Endothelial cell of umbilical vein (primary cell): ENCODE measurements at regions not wholly inside any gene's neighbourhood (a gene's known extent, or its start where the extent isn't known, plus 50 kb on each side); places are given as distances from the start of the nearest gene placed in this dataset.

Experiments used
- BruUV-seq: library from RNA; stranded (reverse); fragments of 400-500 nt; replicated peaks from 2 replicates; lab custom pipeline; 2021; lab: Mats Ljungman, UMichigan
- CTCF ChIA-PET: fragments of 300-600, 350-600 bp; sonication (Branson Sonifier 250); formaldehyde crosslinking; loops from one replicate; lab custom pipeline; 2021; ENCODE audit warnings: antibody characterized with exemption, inconsistent platforms; lab: Charles Lee
- POLR2A ChIA-PET: fragments of 300-600, 350-600 bp; sonication (Branson Sonifier 250); formaldehyde crosslinking; loops from one replicate; lab custom pipeline; 2021; ENCODE audit warnings: antibody characterized with exemption, inconsistent platforms; lab: Charles Lee
- DNase-seq: peaks from one replicate; pipeline ENCODE4 v3.0.0-alpha.2; 2011; ENCODE audit warnings: low read depth, low spot score
- FAIRE-seq: peaks from 2 replicates; lab custom pipeline; 2011; peaks lifted over from hg19 to GRCh38; lab: Jason Lieb, UNC
- H2AFZ ChIP-seq: 2 replicates; pipeline ENCODE4 v1.6.0; 2012; ENCODE audit warnings: low read depth, low read length, control low read depth, inconsistent platforms
- H3K27ac ChIP-seq: 2 replicates; pipeline ENCODE4 v1.5.1; 2011; ENCODE audit warnings: low read depth, mild to moderate bottlenecking, control low read depth, low read length, moderate library complexity; ENCODE audit not compliant: insufficient read depth
- H3K27me3 ChIP-seq, 2 experiments: 2 replicates each; pipeline versions ENCODE4 v1.6.0 to v1.6.1; 2011; ENCODE audit warnings: low read length in 2 of 2, mixed read lengths in 1 of 2; ENCODE audit not compliant: control insufficient read depth in 2 of 2, insufficient read depth in 2 of 2
- H3K36me3 ChIP-seq, 2 experiments: 2 replicates in 1 of 2; 3 replicates in 1 of 2; pipeline ENCODE4 v1.5.1; 2011; ENCODE audit warnings: low read length in 2 of 2, mild to moderate bottlenecking in 1 of 2, moderate library complexity in 1 of 2; ENCODE audit not compliant: control insufficient read depth in 2 of 2, insufficient read depth in 2 of 2; ENCODE audit errors: extremely low read depth in 1 of 2
- H3K4me1 ChIP-seq: 3 replicates; pipeline ENCODE4 v1.5.1; 2011; ENCODE audit warnings: mild to moderate bottlenecking, low read length; ENCODE audit not compliant: control insufficient read depth, insufficient read depth; ENCODE audit errors: extremely low read depth
- H3K4me2 ChIP-seq: 2 replicates; pipeline ENCODE4 v1.6.1; 2011; ENCODE audit warnings: low read length, control low read depth, mixed read lengths; ENCODE audit not compliant: insufficient read depth
- H3K4me3 ChIP-seq, 3 experiments: fragments of 200-600 bp in 1 of 3; sonication (generic), shearing (Covaris generic) in 1 of 3; replicated peaks in 1 of 3; 2 replicates each; pipeline ENCODE4 v1.5.1; 2011 to 2016; ENCODE audit warnings: control low read depth in 3 of 3, low read length in 3 of 3, mild to moderate bottlenecking in 2 of 3, inconsistent platforms in 1 of 3, low read depth in 1 of 3, moderate library complexity in 1 of 3; ENCODE audit not compliant: insufficient read depth in 1 of 3
- H3K79me2 ChIP-seq: 2 replicates; pipeline ENCODE4 v1.6.0; 2012; ENCODE audit warnings: low read length, inconsistent platforms; ENCODE audit not compliant: control insufficient read depth, insufficient read depth
- H3K9ac ChIP-seq: replicated peaks from 2 replicates; pipeline ENCODE3; 2011; ENCODE audit warnings: low read length, control low read depth; ENCODE audit not compliant: insufficient read depth; ENCODE audit errors: extremely low read depth
- H3K9me1 ChIP-seq: replicated peaks from 3 replicates; pipeline ENCODE4 v1.6.0; 2011; ENCODE audit warnings: mild to moderate bottlenecking, low read length; ENCODE audit not compliant: control insufficient read depth, insufficient read depth; ENCODE audit errors: extremely low read depth
- H3K9me3 ChIP-seq: replicated peaks from 2 replicates; pipeline ENCODE4 v1.5.1; 2012; ENCODE audit warnings: low read length, inconsistent platforms; ENCODE audit not compliant: control insufficient read depth, insufficient read depth
- H4K20me1 ChIP-seq: replicated peaks from 2 replicates; pipeline ENCODE3; 2011; ENCODE audit warnings: mild to moderate bottlenecking, low read length; ENCODE audit not compliant: control insufficient read depth, insufficient read depth; ENCODE audit errors: extremely low read depth
- CTCF ChIP-seq, 2 donors: IDR thresholded peaks; 1 replicate in 1 of 2; 2 replicates in 1 of 2; pipeline ENCODE4 v1.5.1; 2011; ENCODE audit warnings: low read length in 2 of 2, mild to moderate bottlenecking in 2 of 2, moderate library complexity in 2 of 2, control low read depth in 1 of 2, inconsistent platforms in 1 of 2, low read depth in 1 of 2; ENCODE audit not compliant: insufficient read depth in 1 of 2; ENCODE audit errors: extremely low read depth in 1 of 2
- EZH2 ChIP-seq: IDR thresholded peaks from 2 replicates; pipeline ENCODE4 v1.6.1; 2012; ENCODE audit warnings: borderline replicate concordance, low read depth, mild to moderate bottlenecking, moderate library complexity, low read length, inconsistent platforms; ENCODE audit not compliant: severe bottlenecking
- FOS ChIP-seq: IDR thresholded peaks from 2 replicates; pipeline ENCODE4 v1.6.1; 2011; ENCODE audit warnings: mild to moderate bottlenecking, low read length, moderate library complexity, borderline replicate concordance; ENCODE audit not compliant: insufficient read depth
- GATA2 ChIP-seq: IDR thresholded peaks from 2 replicates; pipeline ENCODE4 v1.7.0; 2011; ENCODE audit warnings: low read depth, mild to moderate bottlenecking, moderate library complexity, mixed read lengths, low read length; ENCODE audit not compliant: insufficient read length, insufficient read depth
- JUN ChIP-seq: IDR thresholded peaks from 2 replicates; pipeline ENCODE4 v1.6.1; 2011; ENCODE audit warnings: borderline replicate concordance, low read depth; ENCODE audit not compliant: insufficient read length, insufficient read depth
- MAX ChIP-seq: IDR thresholded peaks from 2 replicates; pipeline ENCODE4 v1.6.1; 2011; ENCODE audit not compliant: insufficient read depth, insufficient read length
- MYC ChIP-seq: IDR thresholded peaks from one replicate; pipeline ENCODE4 v1.6.1; 2011; ENCODE audit warnings: mild to moderate bottlenecking, low read depth, low read length
- POLR2A ChIP-seq: IDR thresholded peaks from 2 replicates; pipeline ENCODE4 v1.6.1; 2012; ENCODE audit warnings: low read depth, mild to moderate bottlenecking, control low read depth, low read length
- POLR2AphosphoS5 ChIP-seq: IDR thresholded peaks from 2 replicates; pipeline ENCODE4 v1.6.1; 2012; ENCODE audit warnings: low read depth, mild to moderate bottlenecking, control low read depth, low read length, moderate library complexity; ENCODE audit not compliant: insufficient read depth
- dilution Hi-C: fragments of 300-500 bp; cut with MboI; formaldehyde crosslinking; loops from one replicate; pipeline ENCODE4 v1.15.0; 2019; ENCODE audit warnings: low sequenced_read_pairs; ENCODE audit not compliant: extremely low pct_ligation_motif_present
- intact Hi-C: fragments of 100-400 bp; cut with micrococcal nuclease; formaldehyde crosslinking; loops from one replicate; pipeline ENCODE4 v1.10.0; 2022

GRCh38 chr22:49618677-49618953 lies 209.1 kb downstream of the BRD1 start:
- Histone ChIP-seq H3K9me1 (no peaks in the 10 kb centered on the region), H3K4me3 (no peak overlapping the region), H3K36me3 (no peaks in the 10 kb centered on the region), H3K27ac (no peak overlapping the region), H3K27me3 (no peaks in the 10 kb centered on the region), H2AFZ (no peak overlapping the region), H3K9me3 (no peaks in the 10 kb centered on the region), H3K4me2 (no peak overlapping the region), H3K9ac (no peak overlapping the region), H3K79me2 (no peaks in the 10 kb centered on the region), H3K4me1 (no peaks in the 10 kb centered on the region), H4K20me1 (no peaks in the 10 kb centered on the region)
- dilution Hi-C loops: no loop called here
- BruUV-seq: no TSS peak
- FAIRE-seq (no peak), DNase-seq (no peak)
- ChIA-PET CTCF (interaction anchor here (0.8 kb wide), 1 partner anchor 14 kb away, joined by 5 read pairs; no protein-coding TSS in a partner anchor), POLR2A (no interaction called here)
- intact Hi-C loops: no loop called here
- TF ChIP-seq POLR2AphosphoS5 (no peak), EZH2 (no peak), CTCF (IDR thresholded peaks at IDR 0.05; ENCODE audit: extremely low read depth in 1 of 2, insufficient read depth in 1 of 2, low read depth in 1 of 2, low read length in 2 of 2) (no peak), MYC (no peak), FOS (no peak), MAX (no peak), POLR2A (no peak), GATA2 (no peak), JUN (no peak)
